ENCODE measurements at regions not wholly inside any gene's neighbourhood (a gene's known extent, or its start where the extent isn't known, plus 50 kb on each side); places are given as distances from the start of the nearest gene placed in this dataset.

DNA sequence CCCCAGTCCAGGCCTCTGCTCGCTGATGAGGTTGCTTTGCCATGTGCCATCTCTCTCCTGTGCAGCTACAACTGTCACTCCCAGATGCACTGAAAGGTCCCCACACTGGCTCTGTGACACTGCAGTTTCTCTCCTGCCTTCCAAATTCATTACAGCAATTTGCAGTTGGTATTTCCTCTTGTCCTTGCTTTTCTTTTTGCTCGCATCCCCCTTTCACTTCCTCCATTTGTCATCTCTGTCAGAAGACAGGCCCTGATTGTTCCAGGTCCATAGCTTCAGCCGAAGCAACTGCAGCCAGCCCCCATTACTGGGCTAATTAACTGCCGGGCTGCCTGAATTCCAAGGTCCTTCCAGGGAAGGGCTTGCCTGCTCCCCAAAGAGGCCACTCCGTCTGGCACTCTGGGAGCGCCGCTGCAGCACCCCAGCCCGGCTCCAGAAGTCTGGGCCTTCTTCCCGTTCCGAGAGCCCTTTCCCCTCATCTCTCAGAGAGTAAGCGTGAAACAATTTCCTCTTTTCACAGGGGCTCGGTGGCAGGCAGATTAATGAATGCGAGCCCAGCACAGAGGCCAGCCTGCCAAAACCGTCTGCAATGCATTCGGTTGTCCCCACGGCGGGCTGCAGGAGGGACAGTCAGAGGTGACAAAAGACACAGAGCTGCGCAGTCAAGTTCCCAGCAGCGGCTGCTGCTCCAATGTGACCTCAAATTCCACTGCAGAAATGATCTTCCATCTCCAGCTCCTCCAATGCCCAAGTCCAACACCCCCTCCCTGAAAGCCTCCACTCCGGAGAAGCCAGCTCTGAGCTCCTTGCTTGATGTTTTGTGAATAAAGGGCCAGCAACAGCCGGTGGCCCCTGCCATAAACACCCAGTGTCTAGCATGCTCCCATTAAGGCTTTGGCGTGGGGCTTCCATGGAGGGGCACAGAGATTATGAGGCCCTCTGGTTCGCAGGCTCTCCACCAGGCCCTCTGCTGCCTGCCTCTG lies 279.4 kb upstream of the HABP2 start:
- Mint-ChIP-seq H3K36me3 (ENCODE audit: low read depth) (peaks cover 6% of the 10 kb centered on the region; the same call in 2 of the 3 replicates), H3K4me1 (peaks cover 15% of the 10 kb centered on the region; the same call in 2 of the 3 replicates), H3K27me3 (ENCODE audit: insufficient read depth, low read depth, poor library complexity) (peaks cover 2% of the 10 kb centered on the region), H3K9me3 (peaks cover 10% of the 10 kb centered on the region; the same call in 2 of the 3 replicates), H3K27ac (no peak overlapping the region), H3K4me3 (no peak overlapping the region)
- Histone ChIP-seq H3K27me3 (ENCODE audit: insufficient read depth) (no peaks in the 10 kb centered on the region), H3K9me2 (ENCODE audit: insufficient read depth) (0 out of 2 replicates have a peak, but pooled peaks cover 4% of the 10 kb centered on the region), H2AFZ (peak overlapping the region; percentile 95), H3K4me3 (no peak overlapping the region), H3K4me2 (no peak overlapping the region), H3K27ac (ENCODE audit: low read depth) (no peak overlapping the region), H3K79me2 (replicated peaks; ENCODE audit: insufficient read depth) (no peaks in the 10 kb centered on the region), H4K20me1 (replicated peaks; ENCODE audit: insufficient read depth) (no peaks in the 10 kb centered on the region), H3F3A (replicated peaks; ENCODE audit: low read depth) (no peaks in the 10 kb centered on the region), H3K36me3 (ENCODE audit: insufficient read depth) (no peaks in the 10 kb centered on the region), H3K4me1 (ENCODE audit: insufficient read depth) (peaks cover 6% of the 10 kb centered on the region; the same call in 1 of the 2 replicates)
- DNase-seq (ENCODE audit: low spot score), result peak; percentile 25
- ATAC-seq, result peak; percentile 62
- TF ChIP-seq STAT1 (IDR thresholded peaks at IDR 0.05; ENCODE audit: unreplicated experiment) (no peak), EZH2phosphoT487 (IDR thresholded peaks at IDR 0.05; ENCODE audit: unreplicated experiment) (no peak), ZNF114 (CRISPR knock-in tag; IDR thresholded peaks at IDR 0.05) (no peak), JUNB (IDR thresholded peaks at IDR 0.05; ENCODE audit: unreplicated experiment) (no peak), NANOG (IDR thresholded peaks at IDR 0.05; ENCODE audit: borderline replicate concordance) (no peak), CREB1 (CRISPR knock-in tag; IDR thresholded peaks at IDR 0.05; ENCODE audit: low read depth) (no peak)
- TF ChIP-seq, protein P1, sequence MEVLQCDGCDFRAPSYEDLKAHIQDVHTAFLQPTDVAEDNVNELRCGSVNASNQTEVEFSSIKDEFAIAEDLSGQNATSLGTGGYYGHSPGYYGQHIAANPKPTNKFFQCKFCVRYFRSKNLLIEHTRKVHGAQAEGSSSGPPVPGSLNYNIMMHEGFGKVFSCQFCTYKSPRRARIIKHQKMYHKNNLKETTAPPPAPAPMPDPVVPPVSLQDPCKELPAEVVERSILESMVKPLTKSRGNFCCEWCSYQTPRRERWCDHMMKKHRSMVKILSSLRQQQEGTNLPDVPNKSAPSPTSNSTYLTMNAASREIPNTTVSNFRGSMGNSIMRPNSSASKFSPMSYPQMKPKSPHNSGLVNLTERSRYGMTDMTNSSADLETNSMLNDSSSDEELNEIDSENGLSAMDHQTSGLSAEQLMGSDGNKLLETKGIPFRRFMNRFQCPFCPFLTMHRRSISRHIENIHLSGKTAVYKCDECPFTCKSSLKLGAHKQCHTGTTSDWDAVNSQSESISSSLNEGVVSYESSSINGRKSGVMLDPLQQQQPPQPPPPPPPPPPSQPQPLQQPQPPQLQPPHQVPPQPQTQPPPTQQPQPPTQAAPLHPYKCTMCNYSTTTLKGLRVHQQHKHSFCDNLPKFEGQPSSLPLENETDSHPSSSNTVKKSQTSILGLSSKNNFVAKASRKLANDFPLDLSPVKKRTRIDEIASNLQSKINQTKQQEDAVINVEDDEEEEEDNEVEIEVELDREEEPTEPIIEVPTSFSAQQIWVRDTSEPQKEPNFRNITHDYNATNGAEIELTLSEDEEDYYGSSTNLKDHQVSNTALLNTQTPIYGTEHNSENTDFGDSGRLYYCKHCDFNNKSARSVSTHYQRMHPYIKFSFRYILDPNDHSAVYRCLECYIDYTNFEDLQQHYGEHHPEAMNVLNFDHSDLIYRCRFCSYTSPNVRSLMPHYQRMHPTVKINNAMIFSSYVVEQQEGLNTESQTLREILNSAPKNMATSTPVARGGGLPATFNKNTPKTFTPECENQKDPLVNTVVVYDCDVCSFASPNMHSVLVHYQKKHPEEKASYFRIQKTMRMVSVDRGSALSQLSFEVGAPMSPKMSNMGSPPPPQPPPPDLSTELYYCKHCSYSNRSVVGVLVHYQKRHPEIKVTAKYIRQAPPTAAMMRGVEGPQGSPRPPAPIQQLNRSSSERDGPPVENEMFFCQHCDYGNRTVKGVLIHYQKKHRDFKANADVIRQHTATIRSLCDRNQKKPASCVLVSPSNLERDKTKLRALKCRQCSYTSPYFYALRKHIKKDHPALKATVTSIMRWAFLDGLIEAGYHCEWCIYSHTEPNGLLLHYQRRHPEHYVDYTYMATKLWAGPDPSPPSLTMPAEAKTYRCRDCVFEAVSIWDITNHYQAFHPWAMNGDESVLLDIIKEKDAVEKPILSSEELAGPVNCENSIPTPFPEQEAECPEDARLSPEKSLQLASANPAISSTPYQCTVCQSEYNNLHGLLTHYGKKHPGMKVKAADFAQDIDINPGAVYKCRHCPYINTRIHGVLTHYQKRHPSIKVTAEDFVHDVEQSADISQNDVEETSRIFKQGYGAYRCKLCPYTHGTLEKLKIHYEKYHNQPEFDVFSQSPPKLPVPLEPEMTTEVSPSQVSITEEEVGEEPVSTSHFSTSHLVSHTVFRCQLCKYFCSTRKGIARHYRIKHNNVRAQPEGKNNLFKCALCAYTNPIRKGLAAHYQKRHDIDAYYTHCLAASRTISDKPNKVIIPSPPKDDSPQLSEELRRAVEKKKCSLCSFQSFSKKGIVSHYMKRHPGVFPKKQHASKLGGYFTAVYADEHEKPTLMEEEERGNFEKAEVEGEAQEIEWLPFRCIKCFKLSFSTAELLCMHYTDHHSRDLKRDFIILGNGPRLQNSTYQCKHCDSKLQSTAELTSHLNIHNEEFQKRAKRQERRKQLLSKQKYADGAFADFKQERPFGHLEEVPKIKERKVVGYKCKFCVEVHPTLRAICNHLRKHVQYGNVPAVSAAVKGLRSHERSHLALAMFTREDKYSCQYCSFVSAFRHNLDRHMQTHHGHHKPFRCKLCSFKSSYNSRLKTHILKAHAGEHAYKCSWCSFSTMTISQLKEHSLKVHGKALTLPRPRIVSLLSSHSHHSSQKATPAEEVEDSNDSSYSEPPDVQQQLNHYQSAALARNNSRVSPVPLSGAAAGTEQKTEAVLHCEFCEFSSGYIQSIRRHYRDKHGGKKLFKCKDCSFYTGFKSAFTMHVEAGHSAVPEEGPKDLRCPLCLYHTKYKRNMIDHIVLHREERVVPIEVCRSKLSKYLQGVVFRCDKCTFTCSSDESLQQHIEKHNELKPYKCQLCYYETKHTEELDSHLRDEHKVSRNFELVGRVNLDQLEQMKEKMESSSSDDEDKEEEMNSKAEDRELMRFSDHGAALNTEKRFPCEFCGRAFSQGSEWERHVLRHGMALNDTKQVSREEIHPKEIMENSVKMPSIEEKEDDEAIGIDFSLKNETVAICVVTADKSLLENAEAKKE (CRISPR knock-in tag; IDR thresholded peaks at IDR 0.05), result no peak
